GM12878 (cell line): ENCODE measurements at regions not wholly inside any gene's neighbourhood (a gene's known extent, or its start where the extent isn't known, plus 50 kb on each side); places are given as distances from the start of the nearest gene placed in this dataset.

Experiments used
- ATAC-seq: fragments of 200-7000 bp; cut with Tn5 transposase; 3 replicates; pipeline ENCODE4 v1.9.1; 2020; ENCODE audit warnings: mild to moderate bottlenecking, moderate library complexity
- BruUV-seq: library from RNA; stranded (reverse); fragments of 400-500 nt; replicated peaks from 2 replicates; lab custom pipeline; 2021; lab: Mats Ljungman, UMichigan
- CTCF ChIA-PET: fragments of 300-600 bp; sonication (Branson Sonifier 250); formaldehyde crosslinking; extraction: SDS; loops from one replicate; lab custom pipeline; 2021; ENCODE audit warnings: inconsistent platforms; lab: Yijun Ruan, JAX
- POLR2A ChIA-PET: fragments of 350-600 bp; formaldehyde crosslinking; extraction: SDS; loops from one replicate; lab custom pipeline; 2021; ENCODE audit warnings: inconsistent platforms; lab: Charles Lee
- RAD21 ChIA-PET: fragments of 300-600 bp; sonication (Branson Sonifier 250); formaldehyde crosslinking; loops from one replicate; lab custom pipeline; 2023; ENCODE audit warnings: antibody characterized with exemption; ENCODE audit not compliant: unreplicated experiment; lab: Charles Lee
- SMC1A ChIA-PET: fragments of 300-600 bp; sonication (Branson Sonifier 250); formaldehyde crosslinking; loops from one replicate; lab custom pipeline; 2023; ENCODE audit not compliant: unreplicated experiment, uncharacterized antibody; lab: Charles Lee
- DNase-seq: peaks from one replicate; pipeline ENCODE4 v3.0.0-alpha.2; 2011; ENCODE audit warnings: low read depth, low spot score
- FAIRE-seq: peaks from 3 replicates; lab custom pipeline; 2011; peaks lifted over from hg19 to GRCh38; lab: Jason Lieb, UNC
- H2AFZ ChIP-seq: 2 replicates; pipeline ENCODE4 v1.6.0; 2011; ENCODE audit warnings: low read depth, low read length, control low read depth; ENCODE audit not compliant: control insufficient read depth
- H3K27ac ChIP-seq: 2 replicates; pipeline ENCODE4 v1.5.1; 2011; ENCODE audit warnings: control low read depth; ENCODE audit not compliant: control insufficient read depth, insufficient read depth
- H3K27me3 ChIP-seq, 2 experiments: replicated peaks in 1 of 2; 2 replicates each; pipeline versions ENCODE4 v1.6.0 to v1.6.1; 2011; ENCODE audit warnings: low read length in 1 of 2; ENCODE audit not compliant: control insufficient read depth in 2 of 2, insufficient read depth in 2 of 2
- H3K36me3 ChIP-seq, 2 experiments: 2 replicates each; pipeline ENCODE4 v1.5.1; 2011; ENCODE audit warnings: low read length in 1 of 2; ENCODE audit not compliant: control insufficient read depth in 2 of 2, insufficient read depth in 2 of 2
- H3K4me1 ChIP-seq: 2 replicates; pipeline ENCODE4 v1.6.1; 2011; ENCODE audit warnings: mild to moderate bottlenecking, low read length, moderate library complexity, mixed read lengths; ENCODE audit not compliant: control insufficient read depth, insufficient read depth
- H3K4me2 ChIP-seq: 2 replicates; pipeline ENCODE4 v1.6.0; 2011; ENCODE audit warnings: control low read depth; ENCODE audit not compliant: control insufficient read depth, insufficient read depth
- H3K4me3 ChIP-seq: fragments of 200-600 bp; sonication (generic); 2 replicates; pipeline ENCODE4 v1.5.1; 2016
- H3K79me2 ChIP-seq: 2 replicates; pipeline ENCODE4 v1.6.0; 2011; ENCODE audit warnings: low read length; ENCODE audit not compliant: control insufficient read depth, insufficient read depth
- H3K9ac ChIP-seq: 2 replicates; pipeline ENCODE4 v1.8.0; 2011; ENCODE audit warnings: low read length, control low read depth, mixed read lengths; ENCODE audit not compliant: control insufficient read depth, insufficient read depth
- H3K9me3 ChIP-seq: replicated peaks from 3 replicates; pipeline ENCODE4 v1.5.1; 2011; ENCODE audit warnings: mild to moderate bottlenecking, low read length; ENCODE audit not compliant: control insufficient read depth, insufficient read depth
- H4K20me1 ChIP-seq: 2 replicates; pipeline ENCODE4 v1.6.0; 2011; ENCODE audit not compliant: control insufficient read depth, insufficient read depth
- BMI1 ChIP-seq: fragments of 450-650 bp; IDR thresholded peaks from 2 replicates; pipeline ENCODE4 v1.6.1; 2016; ENCODE audit warnings: mild to moderate bottlenecking, moderate library complexity, borderline replicate concordance
- BRCA1 ChIP-seq: IDR thresholded peaks from 2 replicates; pipeline ENCODE4 v1.6.1; 2011; ENCODE audit warnings: low read depth, low read length, improper control_type of control experiment
- CHD2 ChIP-seq: IDR thresholded peaks from 2 replicates; pipeline ENCODE4 v1.6.1; 2011; ENCODE audit warnings: low read depth, low read length, improper control_type of control experiment, borderline replicate concordance
- ETV6 ChIP-seq, 2 experiments: fragments of 450-650 bp in 1 of 2; IDR thresholded peaks in 1 of 2; conservative IDR thresholded peaks in 1 of 2; 2 replicates each; pipeline ENCODE4 v1.6.1; 2014; ENCODE audit warnings: antibody characterized with exemption in 1 of 2, borderline replicate concordance in 1 of 2, low read depth in 1 of 2, mild to moderate bottlenecking in 1 of 2, moderate library complexity in 1 of 2
- GABPA ChIP-seq: IDR thresholded peaks from 2 replicates; pipeline ENCODE4 v1.6.1; 2014; ENCODE audit warnings: antibody characterized with exemption, low read depth, mild to moderate bottlenecking, inconsistent platforms
- HDGF ChIP-seq: fragments of 450-650 bp; IDR thresholded peaks from 2 replicates; pipeline ENCODE4 v1.6.1; 2016; ENCODE audit warnings: antibody characterized with exemption
- IKZF2 ChIP-seq, 2 experiments: fragments of 450-650 bp; IDR thresholded peaks; 2 replicates each; pipeline ENCODE4 v1.6.1; 2017; ENCODE audit warnings: mild to moderate bottlenecking in 2 of 2, moderate library complexity in 2 of 2
- KAT2A ChIP-seq: conservative IDR thresholded peaks from 2 replicates; pipeline ENCODE4 v1.6.1; 2011; ENCODE audit warnings: low read depth, low read length; ENCODE audit not compliant: control insufficient read depth
- MEF2A ChIP-seq: IDR thresholded peaks from 2 replicates; pipeline ENCODE4 v1.6.1; 2011; ENCODE audit warnings: low read depth, mild to moderate bottlenecking, low read length, moderate library complexity; ENCODE audit not compliant: insufficient read depth
- NR2C1 ChIP-seq: fragments of 450-650 bp; IDR thresholded peaks from 2 replicates; pipeline ENCODE4 v1.6.1; 2017; ENCODE audit warnings: antibody characterized with exemption, mild to moderate bottlenecking, moderate library complexity
- NRF1 ChIP-seq: conservative IDR thresholded peaks from 2 replicates; pipeline ENCODE4 v1.6.1; 2011; ENCODE audit warnings: mild to moderate bottlenecking, low read depth, low read length, improper control_type of control experiment
- RAD21 ChIP-seq: IDR thresholded peaks from 2 replicates; pipeline ENCODE4 v1.6.1; 2011; ENCODE audit warnings: mild to moderate bottlenecking, low read depth, low read length, moderate library complexity; ENCODE audit not compliant: insufficient read depth
- SREBF2 ChIP-seq: IDR thresholded peaks from 2 replicates; pipeline ENCODE4 v1.6.1; 2012; ENCODE audit warnings: mild to moderate bottlenecking, low read length
- STAT3 ChIP-seq: IDR thresholded peaks from 2 replicates; pipeline ENCODE4 v1.6.1; 2011; ENCODE audit warnings: low read depth, low read length, improper control_type of control experiment
- TCF12 ChIP-seq: IDR thresholded peaks from 2 replicates; pipeline ENCODE4 v1.6.1; 2011; ENCODE audit warnings: low read depth, mild to moderate bottlenecking, low read length
- TCF3 ChIP-seq: IDR thresholded peaks from 2 replicates; pipeline ENCODE4 v1.6.1; 2012; ENCODE audit warnings: low read depth, mild to moderate bottlenecking, low read length, borderline replicate concordance; ENCODE audit not compliant: insufficient read depth
- TCF7 ChIP-seq: IDR thresholded peaks from 2 replicates; pipeline ENCODE4 v1.6.1; 2014; ENCODE audit warnings: antibody characterized with exemption, borderline replicate concordance
- ZNF207 ChIP-seq: fragments of 450-650 bp; IDR thresholded peaks from 2 replicates; pipeline ENCODE4 v1.6.1; 2014; ENCODE audit warnings: antibody characterized with exemption, mild to moderate bottlenecking, borderline replicate concordance
- WGBS: methylation state at CpG from one replicate; pipeline ENCODE4 v1.1.6; 2016; ENCODE audit warnings: low lambda C conversion rate; ENCODE audit not compliant: insufficient replicate concordance, insufficient coverage; ENCODE audit errors: missing lambda C conversion rate; 5-methylcytosine and 5-hydroxymethylcytosine counted together
- in situ Hi-C: fragments of 300-500 bp; cut with MboI; formaldehyde crosslinking; loops from 9 replicates; pipeline ENCODE4 v1.14.3; 2018; ENCODE audit warnings: mixed read lengths
- intact Hi-C: fragments of 100-400 bp; cut with micrococcal nuclease; formaldehyde crosslinking; loops from one replicate; pipeline ENCODE4 v1.14.2; 2022; ENCODE audit not compliant: unreplicated experiment
- TF ChIP-seq, protein P1 (sequence below): fragments of 450-650 bp; IDR thresholded peaks from 2 replicates; pipeline ENCODE4 v1.6.1; 2017; ENCODE audit warnings: mild to moderate bottlenecking, moderate library complexity
- TF ChIP-seq, protein P2 (sequence below): fragments of 450-650 bp; IDR thresholded peaks from 2 replicates; pipeline ENCODE4 v1.6.1; 2017; ENCODE audit warnings: low read depth, mild to moderate bottlenecking, moderate library complexity

DNA sequence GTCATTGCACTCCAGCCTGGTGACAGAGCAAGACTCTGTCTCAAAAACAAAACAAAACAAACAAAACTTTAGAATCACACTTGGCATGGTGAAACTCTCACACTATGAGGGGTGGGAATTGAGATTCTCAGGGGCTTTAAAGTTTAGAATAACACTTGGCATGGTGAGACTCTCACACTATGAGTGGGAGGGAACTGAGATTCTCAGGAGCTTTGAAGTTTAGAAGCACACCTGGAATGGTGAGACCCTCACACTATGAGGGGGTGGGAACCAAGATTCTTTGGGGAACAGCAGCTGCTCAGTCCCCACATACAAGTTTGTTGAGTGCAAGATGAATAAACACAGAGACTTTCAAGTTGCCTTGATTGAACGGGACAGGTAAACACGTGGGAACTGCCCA lies 149.4 kb downstream of the HSD17B3 start:
- 41% methylated on average over 2 of the region's 2 CpGs for WGBS
- peaks cover 38% of the 10 kb centered on the region for H3K4me1 ChIP-seq
- H3K9ac ChIP-seq: no peak overlapping the region
- no peaks in the 10 kb centered on the region for H3K9me3 ChIP-seq
- H3K4me2 ChIP-seq: no peak overlapping the region; the same call in 1 of the 2 replicates
- SMC1A ChIA-PET: no interaction called here
- no peak overlapping the region for H3K27ac ChIP-seq
- no peaks in the 10 kb centered on the region for H3K79me2 ChIP-seq
- FAIRE-seq (no peak), ATAC-seq (no peak), DNase-seq (peak; percentile 30)
- POLR2A ChIA-PET: no interaction called here
- 0 out of 2 replicates have a peak, but pooled peaks cover 2% of the 10 kb centered on the region for H4K20me1 ChIP-seq
- no peak overlapping the region for H2AFZ ChIP-seq
- no peaks in the 10 kb centered on the region for H3K36me3 ChIP-seq
- no TSS peak for BruUV-seq
- RAD21 ChIA-PET: interaction anchor here (3.0 kb wide), 1 partner anchor 15 kb away, joined by 22 read pairs; no protein-coding TSS in a partner anchor
- intact Hi-C loops: no loop called here
- in situ Hi-C loops: no loop called here
- 0 out of 4 replicates have a peak, but pooled peaks cover 0 to 4% of the 10 kb centered on the region in 2 experiments for H3K27me3 ChIP-seq
- no peak overlapping the region for H3K4me3 ChIP-seq
- CTCF ChIA-PET: no interaction called here
- TF ChIP-seq ETV6 (conservative IDR thresholded peaks at IDR 0.05 in 1 of 2, IDR thresholded peaks at IDR 0.05 in 1 of 2; ENCODE audit: borderline replicate concordance in 1 of 2, low read depth in 1 of 2) (no peak), GABPA (no peak), TCF7 (no peak), RAD21 (no peak), SREBF2 (no peak), TCF12 (0 out of 2 replicates have a peak, but pooled peaks have one; percentile 58), ZNF207 (no peak), CHD2 (no peak), STAT3 (no peak), MEF2A (no peak), KAT2A (no peak), IKZF2 (IDR thresholded peaks at IDR 0.05) (peak in 1 of 2 experiments; percentile 28; a peak in 1 of 4 replicates), HDGF (no peak), BMI1 (no peak), NRF1 (no peak), TCF3 (0 out of 2 replicates have a peak, but pooled peaks have one; percentile 37), BRCA1 (no peak), NR2C1 (no peak)
- TF ChIP-seq, protein P1, sequence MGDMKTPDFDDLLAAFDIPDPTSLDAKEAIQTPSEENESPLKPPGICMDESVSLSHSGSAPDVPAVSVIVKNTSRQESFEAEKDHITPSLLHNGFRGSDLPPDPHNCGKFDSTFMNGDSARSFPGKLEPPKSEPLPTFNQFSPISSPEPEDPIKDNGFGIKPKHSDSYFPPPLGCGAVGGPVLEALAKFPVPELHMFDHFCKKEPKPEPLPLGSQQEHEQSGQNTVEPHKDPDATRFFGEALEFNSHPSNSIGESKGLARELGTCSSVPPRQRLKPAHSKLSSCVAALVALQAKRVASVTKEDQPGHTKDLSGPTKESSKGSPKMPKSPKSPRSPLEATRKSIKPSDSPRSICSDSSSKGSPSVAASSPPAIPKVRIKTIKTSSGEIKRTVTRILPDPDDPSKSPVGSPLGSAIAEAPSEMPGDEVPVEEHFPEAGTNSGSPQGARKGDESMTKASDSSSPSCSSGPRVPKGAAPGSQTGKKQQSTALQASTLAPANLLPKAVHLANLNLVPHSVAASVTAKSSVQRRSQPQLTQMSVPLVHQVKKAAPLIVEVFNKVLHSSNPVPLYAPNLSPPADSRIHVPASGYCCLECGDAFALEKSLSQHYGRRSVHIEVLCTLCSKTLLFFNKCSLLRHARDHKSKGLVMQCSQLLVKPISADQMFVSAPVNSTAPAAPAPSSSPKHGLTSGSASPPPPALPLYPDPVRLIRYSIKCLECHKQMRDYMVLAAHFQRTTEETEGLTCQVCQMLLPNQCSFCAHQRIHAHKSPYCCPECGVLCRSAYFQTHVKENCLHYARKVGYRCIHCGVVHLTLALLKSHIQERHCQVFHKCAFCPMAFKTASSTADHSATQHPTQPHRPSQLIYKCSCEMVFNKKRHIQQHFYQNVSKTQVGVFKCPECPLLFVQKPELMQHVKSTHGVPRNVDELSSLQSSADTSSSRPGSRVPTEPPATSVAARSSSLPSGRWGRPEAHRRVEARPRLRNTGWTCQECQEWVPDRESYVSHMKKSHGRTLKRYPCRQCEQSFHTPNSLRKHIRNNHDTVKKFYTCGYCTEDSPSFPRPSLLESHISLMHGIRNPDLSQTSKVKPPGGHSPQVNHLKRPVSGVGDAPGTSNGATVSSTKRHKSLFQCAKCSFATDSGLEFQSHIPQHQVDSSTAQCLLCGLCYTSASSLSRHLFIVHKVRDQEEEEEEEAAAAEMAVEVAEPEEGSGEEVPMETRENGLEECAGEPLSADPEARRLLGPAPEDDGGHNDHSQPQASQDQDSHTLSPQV: no peak
- TF ChIP-seq, protein P2, sequence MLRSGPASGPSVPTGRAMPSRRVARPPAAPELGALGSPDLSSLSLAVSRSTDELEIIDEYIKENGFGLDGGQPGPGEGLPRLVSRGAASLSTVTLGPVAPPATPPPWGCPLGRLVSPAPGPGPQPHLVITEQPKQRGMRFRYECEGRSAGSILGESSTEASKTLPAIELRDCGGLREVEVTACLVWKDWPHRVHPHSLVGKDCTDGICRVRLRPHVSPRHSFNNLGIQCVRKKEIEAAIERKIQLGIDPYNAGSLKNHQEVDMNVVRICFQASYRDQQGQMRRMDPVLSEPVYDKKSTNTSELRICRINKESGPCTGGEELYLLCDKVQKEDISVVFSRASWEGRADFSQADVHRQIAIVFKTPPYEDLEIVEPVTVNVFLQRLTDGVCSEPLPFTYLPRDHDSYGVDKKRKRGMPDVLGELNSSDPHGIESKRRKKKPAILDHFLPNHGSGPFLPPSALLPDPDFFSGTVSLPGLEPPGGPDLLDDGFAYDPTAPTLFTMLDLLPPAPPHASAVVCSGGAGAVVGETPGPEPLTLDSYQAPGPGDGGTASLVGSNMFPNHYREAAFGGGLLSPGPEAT: peak; percentile 46; the same call in 1 of the 2 replicates
